Suppressor macrophage (primary cell): ENCODE measurements at regions not wholly inside any gene's neighbourhood (a gene's known extent, or its start where the extent isn't known, plus 50 kb on each side); places are given as distances from the start of the nearest gene placed in this dataset.
A peak's percentile ranks its signal among the peaks of the same experiment; 100 is the strongest.
"Not testable (repeated sequence)": the region's sequence is repeated elsewhere in the genome, so short reads cannot be mapped to it uniquely, and the experiment has no call there.

ENCODE experiments used
- DNase-seq, 4 experiments: peaks; one replicate each; pipeline ENCODE4 v3.0.0-alpha.2; 2020 to 2022

- DNase-seq: no peak
These were observed 133.6 kb upstream of the CRHR1 start for GRCh38 chr17:45650561-45650960.

GRCh38 chr17:45651145-45651709, 132.9 kb upstream of the CRHR1 start:
- no peak for DNase-seq

GRCh38 chr17:45653616-45654015, 130.5 kb upstream of the CRHR1 start:
- DNase-seq: no peak

- DNase-seq: no peak
These were observed 127.5 kb upstream of the CRHR1 start for GRCh38 chr17:45656527-45657181.

GRCh38 chr17:45660474-45660873, 123.6 kb upstream of the CRHR1 start:
- DNase-seq: no peak

GRCh38 chr17:45662432-45662831, 121.7 kb upstream of the CRHR1 start:
- DNase-seq: no peak

GRCh38 chr17:45663772-45664171, 120.3 kb upstream of the CRHR1 start:
- DNase-seq: no peak

GRCh38 chr17:45664921-45665320, 119.2 kb upstream of the CRHR1 start:
- no peak for DNase-seq

- no peak for DNase-seq
These were observed 118.0 kb upstream of the CRHR1 start for GRCh38 chr17:45666046-45666600.

GRCh38 chr17:45666641-45667040, 117.5 kb upstream of the CRHR1 start:
- no peak for DNase-seq

GRCh38 chr17:45667591-45668171, 116.4 kb upstream of the CRHR1 start:
- no peak for DNase-seq

GRCh38 chr17:45668316-45668715, 115.8 kb upstream of the CRHR1 start:
- DNase-seq: no peak

- DNase-seq: no peak
These were observed 111.8 kb upstream of the CRHR1 start for GRCh38 chr17:45672301-45672700.

GRCh38 chr17:45672792-45673191, 111.3 kb upstream of the CRHR1 start:
- DNase-seq: no peak

- not testable (repeated sequence) for DNase-seq
These were observed 110.4 kb upstream of the CRHR1 start for GRCh38 chr17:45673759-45674158.

GRCh38 chr17:45675012-45675411, 109.1 kb upstream of the CRHR1 start:
- peak in 3 of 4 experiments; percentile 32 to 56 (median 44) for DNase-seq

GRCh38 chr17:45675892-45676291, 108.2 kb upstream of the CRHR1 start:
- DNase-seq: no peak

- no peak for DNase-seq
These were observed 107.4 kb upstream of the CRHR1 start for GRCh38 chr17:45676695-45677094.

- DNase-seq: no peak
These were observed 106.3 kb upstream of the CRHR1 start for GRCh38 chr17:45677770-45678169.

GRCh38 chr17:45679426-45679825, 104.7 kb upstream of the CRHR1 start:
- peak in 1 of 4 experiments; percentile 2 for DNase-seq

- no peak for DNase-seq
These were observed 103.8 kb upstream of the CRHR1 start for GRCh38 chr17:45680360-45680759.

- no peak for DNase-seq
These were observed 102.4 kb upstream of the CRHR1 start for GRCh38 chr17:45681706-45682105.

GRCh38 chr17:45686250-45686649, 97.9 kb upstream of the CRHR1 start:
- no peak for DNase-seq

- no peak for DNase-seq
These were observed 96.5 kb upstream of the CRHR1 start for GRCh38 chr17:45687594-45687993.
